ENCODE measurements at regions not wholly inside any gene's neighbourhood (a gene's known extent, or its start where the extent isn't known, plus 50 kb on each side); places are given as distances from the start of the nearest gene placed in this dataset.

GRCh38 chr1:218557731-218558130 is 212.6 kb downstream of the TGFB2 start:
- Histone ChIP-seq H3K27ac (ENCODE audit: low read length) (no peak overlapping the region), H3K4me3 (ENCODE audit: low read depth in 1 of 2, low read length in 2 of 2) (no peak overlapping the region), H3K4me1 (ENCODE audit: control insufficient read depth in 1 of 2, insufficient read depth in 2 of 2, low read length in 2 of 2) (no peaks in the 10 kb centered on the region), H3K9me3 (ENCODE audit: control insufficient read depth in 1 of 2, low read length in 2 of 2) (no peaks in the 10 kb centered on the region), H3K36me3 (ENCODE audit: control insufficient read depth in 1 of 2, insufficient read depth in 2 of 2, low read length in 2 of 2) (no peaks in the 10 kb centered on the region), H3K27me3 (ENCODE audit: low read depth, low read length) (no peaks in the 10 kb centered on the region)

- Histone ChIP-seq H3K4me1 (ENCODE audit: control insufficient read depth in 1 of 2, insufficient read depth in 2 of 2, low read length in 2 of 2) (no peaks in the 10 kb centered on the region), H3K36me3 (ENCODE audit: control insufficient read depth in 1 of 2, insufficient read depth in 2 of 2, low read length in 2 of 2) (no peaks in the 10 kb centered on the region), H3K4me3 (ENCODE audit: low read depth in 1 of 2, low read length in 2 of 2) (no peak overlapping the region), H3K27me3 (ENCODE audit: low read depth, low read length) (no peaks in the 10 kb centered on the region), H3K9me3 (ENCODE audit: control insufficient read depth in 1 of 2, low read length in 2 of 2) (no peaks in the 10 kb centered on the region), H3K27ac (ENCODE audit: low read length) (no peak overlapping the region)
These were observed 213.2 kb downstream of the TGFB2 start for GRCh38 chr1:218558271-218558810.

DNA sequence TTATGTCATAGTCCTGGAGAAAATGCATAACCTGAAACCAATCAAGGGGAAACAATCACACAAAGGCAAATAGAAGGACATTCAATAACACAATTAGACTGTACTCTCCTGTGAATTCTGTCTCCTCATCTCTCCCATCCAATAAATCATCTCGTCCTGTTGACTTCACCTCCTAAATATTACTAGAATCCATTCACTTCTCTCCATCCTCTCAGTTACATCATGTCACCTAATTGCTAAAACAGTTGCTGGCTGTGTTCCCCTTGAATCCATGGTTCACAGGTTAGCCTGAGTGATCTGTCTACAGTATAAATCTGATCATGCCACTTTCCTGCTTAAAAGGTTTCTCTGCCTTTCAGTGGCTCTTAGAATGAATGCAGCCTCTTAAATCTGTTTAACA is 220.2 kb downstream of the TGFB2 start:
- H3K4me3 ChIP-seq (ENCODE audit: low read depth in 1 of 2, low read length in 2 of 2): no peak overlapping the region
- H3K36me3 ChIP-seq (ENCODE audit: control insufficient read depth in 1 of 2, insufficient read depth in 2 of 2, low read length in 2 of 2): no peaks in the 10 kb centered on the region
- no peaks in the 10 kb centered on the region for H3K9me3 ChIP-seq (ENCODE audit: control insufficient read depth in 1 of 2, low read length in 2 of 2)
- H3K4me1 ChIP-seq (ENCODE audit: control insufficient read depth in 1 of 2, insufficient read depth in 2 of 2, low read length in 2 of 2): no peaks in the 10 kb centered on the region
- H3K27me3 ChIP-seq (ENCODE audit: low read depth, low read length): no peaks in the 10 kb centered on the region
- H3K27ac ChIP-seq (ENCODE audit: low read length): no peak overlapping the region

DNA sequence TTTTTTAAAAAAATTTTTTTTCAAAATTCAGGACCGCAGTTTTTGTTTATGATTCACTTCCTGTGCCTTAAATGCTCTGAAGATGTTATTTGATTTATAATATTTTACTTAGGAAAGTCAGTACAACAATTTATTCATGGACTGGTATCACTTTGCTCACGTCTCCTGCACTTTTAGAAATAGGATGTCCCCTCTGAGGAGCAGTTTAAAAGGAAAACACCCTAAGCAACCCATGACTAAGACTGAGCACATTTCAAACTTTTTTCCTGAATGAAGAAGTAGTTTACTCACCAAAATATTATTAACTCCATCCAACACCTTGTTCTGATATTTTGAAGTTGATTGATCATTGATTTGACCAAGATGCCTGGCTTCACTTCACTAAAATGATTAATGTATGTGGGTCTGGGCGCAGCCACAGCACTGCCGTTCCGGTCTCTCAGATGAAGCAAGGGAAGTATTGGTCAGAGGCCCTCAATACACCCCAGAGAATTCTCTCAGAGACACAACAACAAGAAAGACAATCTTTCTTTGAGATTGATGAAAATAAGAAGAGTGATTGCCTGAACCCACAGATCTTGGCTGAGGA is 223.9 kb downstream of the TGFB2 start:
- Histone ChIP-seq H3K4me3 (ENCODE audit: low read depth in 1 of 2, low read length in 2 of 2) (no peak overlapping the region), H3K9me3 (ENCODE audit: control insufficient read depth in 1 of 2, low read length in 2 of 2) (no peaks in the 10 kb centered on the region), H3K36me3 (ENCODE audit: control insufficient read depth in 1 of 2, insufficient read depth in 2 of 2, low read length in 2 of 2) (no peaks in the 10 kb centered on the region), H3K27me3 (ENCODE audit: low read depth, low read length) (no peaks in the 10 kb centered on the region), H3K4me1 (ENCODE audit: control insufficient read depth in 1 of 2, insufficient read depth in 2 of 2, low read length in 2 of 2) (no peaks in the 10 kb centered on the region), H3K27ac (ENCODE audit: low read length) (no peak overlapping the region)

- Histone ChIP-seq H3K9me3 (ENCODE audit: control insufficient read depth in 1 of 2, low read length in 2 of 2) (no peaks in the 10 kb centered on the region), H3K27ac (ENCODE audit: low read length) (no peak overlapping the region), H3K4me3 (ENCODE audit: low read depth in 1 of 2, low read length in 2 of 2) (no peak overlapping the region), H3K27me3 (ENCODE audit: low read depth, low read length) (no peaks in the 10 kb centered on the region), H3K36me3 (ENCODE audit: control insufficient read depth in 1 of 2, insufficient read depth in 2 of 2, low read length in 2 of 2) (no peaks in the 10 kb centered on the region), H3K4me1 (ENCODE audit: control insufficient read depth in 1 of 2, insufficient read depth in 2 of 2, low read length in 2 of 2) (no peaks in the 10 kb centered on the region)
These were observed 225.3 kb downstream of the TGFB2 start for GRCh38 chr1:218570456-218570855.

DNA sequence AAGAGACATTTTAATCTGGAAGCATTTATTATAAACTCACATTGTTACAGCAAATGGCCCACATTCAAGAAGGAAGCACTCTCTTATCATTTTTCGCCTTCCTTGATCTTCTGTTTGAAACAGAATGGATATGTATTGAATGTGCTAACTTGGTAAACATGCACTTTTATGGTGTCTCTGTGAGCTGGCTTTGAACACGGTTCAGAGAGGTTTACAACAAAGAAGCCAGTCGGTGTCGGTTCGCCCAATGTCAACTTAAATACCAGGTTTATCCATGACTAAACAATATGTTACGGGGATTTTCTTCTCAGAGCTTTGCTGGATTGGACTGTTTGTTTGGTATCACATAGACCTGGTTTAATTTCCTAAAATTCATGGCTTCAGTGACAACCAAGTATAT is 226.4 kb downstream of the TGFB2 start:
- no peaks in the 10 kb centered on the region for H3K4me1 ChIP-seq (ENCODE audit: control insufficient read depth in 1 of 2, insufficient read depth in 2 of 2, low read length in 2 of 2)
- H3K9me3 ChIP-seq (ENCODE audit: control insufficient read depth in 1 of 2, low read length in 2 of 2): no peaks in the 10 kb centered on the region
- no peak overlapping the region for H3K4me3 ChIP-seq (ENCODE audit: low read depth in 1 of 2, low read length in 2 of 2)
- no peaks in the 10 kb centered on the region for H3K36me3 ChIP-seq (ENCODE audit: control insufficient read depth in 1 of 2, insufficient read depth in 2 of 2, low read length in 2 of 2)
- H3K27ac ChIP-seq (ENCODE audit: low read length): no peak overlapping the region
- H3K27me3 ChIP-seq (ENCODE audit: low read depth, low read length): no peaks in the 10 kb centered on the region

GRCh38 chr1:218572050-218572449 is 226.9 kb downstream of the TGFB2 start:
- H3K27me3 ChIP-seq (ENCODE audit: low read depth, low read length): no peaks in the 10 kb centered on the region
- H3K4me1 ChIP-seq (ENCODE audit: control insufficient read depth in 1 of 2, insufficient read depth in 2 of 2, low read length in 2 of 2): no peaks in the 10 kb centered on the region
- H3K27ac ChIP-seq (ENCODE audit: low read length): no peak overlapping the region
- H3K36me3 ChIP-seq (ENCODE audit: control insufficient read depth in 1 of 2, insufficient read depth in 2 of 2, low read length in 2 of 2): no peaks in the 10 kb centered on the region
- no peak overlapping the region for H3K4me3 ChIP-seq (ENCODE audit: low read depth in 1 of 2, low read length in 2 of 2)
- H3K9me3 ChIP-seq (ENCODE audit: control insufficient read depth in 1 of 2, low read length in 2 of 2): no peaks in the 10 kb centered on the region

DNA sequence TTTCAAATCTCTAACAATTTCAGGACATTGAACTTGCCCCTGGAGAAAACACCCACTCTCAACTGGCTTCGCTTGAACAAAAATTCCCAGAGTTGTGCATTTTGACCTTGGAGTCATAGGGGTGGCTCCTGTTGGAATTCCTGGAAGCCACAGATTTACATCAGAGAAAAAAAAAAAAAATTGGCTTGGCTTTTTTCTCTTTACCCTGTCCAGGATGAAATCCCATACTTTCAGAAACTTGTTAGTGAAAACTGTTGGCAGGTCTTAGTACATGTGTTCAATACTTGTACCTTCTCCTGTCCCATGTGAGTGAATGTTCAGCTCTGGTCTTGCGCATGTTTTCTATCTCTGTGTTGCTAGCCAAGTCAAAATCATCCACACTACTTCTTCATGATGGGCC is 228.8 kb downstream of the TGFB2 start:
- no peaks in the 10 kb centered on the region for H3K27me3 ChIP-seq (ENCODE audit: low read depth, low read length)
- H3K27ac ChIP-seq (ENCODE audit: low read length): no peak overlapping the region
- no peaks in the 10 kb centered on the region for H3K36me3 ChIP-seq (ENCODE audit: control insufficient read depth in 1 of 2, insufficient read depth in 2 of 2, low read length in 2 of 2)
- H3K9me3 ChIP-seq (ENCODE audit: control insufficient read depth in 1 of 2, low read length in 2 of 2): no peaks in the 10 kb centered on the region
- H3K4me3 ChIP-seq (ENCODE audit: low read depth in 1 of 2, low read length in 2 of 2): no peak overlapping the region
- H3K4me1 ChIP-seq (ENCODE audit: control insufficient read depth in 1 of 2, insufficient read depth in 2 of 2, low read length in 2 of 2): no peaks in the 10 kb centered on the region

- H3K4me3 ChIP-seq (ENCODE audit: low read depth in 1 of 2, low read length in 2 of 2): no peak overlapping the region
- no peaks in the 10 kb centered on the region for H3K4me1 ChIP-seq (ENCODE audit: control insufficient read depth in 1 of 2, insufficient read depth in 2 of 2, low read length in 2 of 2)
- H3K9me3 ChIP-seq (ENCODE audit: control insufficient read depth in 1 of 2, low read length in 2 of 2): no peaks in the 10 kb centered on the region
- no peak overlapping the region for H3K27ac ChIP-seq (ENCODE audit: low read length)
- H3K36me3 ChIP-seq (ENCODE audit: control insufficient read depth in 1 of 2, insufficient read depth in 2 of 2, low read length in 2 of 2): no peaks in the 10 kb centered on the region
- no peaks in the 10 kb centered on the region for H3K27me3 ChIP-seq (ENCODE audit: low read depth, low read length)
These were observed 229.9 kb downstream of the TGFB2 start for GRCh38 chr1:218575079-218575478.

- Histone ChIP-seq H3K4me3 (ENCODE audit: low read depth in 1 of 2, low read length in 2 of 2) (no peak overlapping the region), H3K4me1 (ENCODE audit: control insufficient read depth in 1 of 2, insufficient read depth in 2 of 2, low read length in 2 of 2) (no peaks in the 10 kb centered on the region), H3K27me3 (ENCODE audit: low read depth, low read length) (no peaks in the 10 kb centered on the region), H3K27ac (ENCODE audit: low read length) (no peak overlapping the region), H3K9me3 (ENCODE audit: control insufficient read depth in 1 of 2, low read length in 2 of 2) (no peaks in the 10 kb centered on the region), H3K36me3 (ENCODE audit: control insufficient read depth in 1 of 2, insufficient read depth in 2 of 2, low read length in 2 of 2) (no peaks in the 10 kb centered on the region)
These were observed 230.7 kb downstream of the TGFB2 start for GRCh38 chr1:218575856-218576255.

DNA sequence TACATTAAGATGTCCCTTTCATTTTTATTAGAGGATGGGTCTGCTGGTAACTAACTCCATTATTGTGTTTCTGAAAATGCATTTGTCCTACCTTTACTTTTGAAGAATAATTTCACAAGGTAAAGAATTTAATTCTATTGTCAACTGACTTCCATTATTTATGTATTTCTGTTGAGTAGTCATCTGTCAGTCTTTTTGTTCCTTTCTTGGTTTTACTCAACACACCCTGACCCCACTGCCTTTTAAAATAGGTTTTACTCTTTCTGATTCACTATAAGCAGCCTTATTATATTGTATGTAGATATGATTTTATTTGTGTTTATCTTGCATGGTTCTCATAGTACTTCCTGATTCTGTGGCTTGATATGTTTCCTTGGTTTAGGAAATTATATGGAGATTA is 237.5 kb downstream of the TGFB2 start:
- H3K9me3 ChIP-seq (ENCODE audit: control insufficient read depth in 1 of 2, low read length in 2 of 2): no peaks in the 10 kb centered on the region
- H3K36me3 ChIP-seq (ENCODE audit: control insufficient read depth in 1 of 2, insufficient read depth in 2 of 2, low read length in 2 of 2): no peaks in the 10 kb centered on the region
- H3K4me1 ChIP-seq (ENCODE audit: control insufficient read depth in 1 of 2, insufficient read depth in 2 of 2, low read length in 2 of 2): peaks cover 0 to 6% of the 10 kb centered on the region in 2 donors
- H3K4me3 ChIP-seq (ENCODE audit: low read depth in 1 of 2, low read length in 2 of 2): no peak overlapping the region
- H3K27ac ChIP-seq (ENCODE audit: low read length): no peak overlapping the region
- no peaks in the 10 kb centered on the region for H3K27me3 ChIP-seq (ENCODE audit: low read depth, low read length)
